ENCODE measurements at regions not wholly inside any gene's neighbourhood (a gene's known extent, or its start where the extent isn't known, plus 50 kb on each side); places are given as distances from the start of the nearest gene placed in this dataset.

GRCh38 chr1:20411196-20411980, 74.6 kb downstream of the CAMK2N1 start:
- no peaks in the 10 kb centered on the region for H3K9me3 ChIP-seq (ENCODE audit: control insufficient read depth in 4 of 4, insufficient read depth in 3 of 4, low read length in 3 of 4)
- ATAC-seq (ENCODE audit: insufficient read depth, low FRiP score), result no peak
- no peaks in the 10 kb centered on the region for H3K36me3 ChIP-seq (ENCODE audit: control insufficient read depth in 4 of 4, insufficient read depth in 4 of 4, low read length in 4 of 4)
- peaks cover 0 to 16% (median 0%) of the 10 kb centered on the region in 3 donors for H3K27me3 ChIP-seq (ENCODE audit: control insufficient read depth in 3 of 3, insufficient read depth in 3 of 3, low read length in 2 of 3)
- no peaks in the 10 kb centered on the region for H3K4me1 ChIP-seq (ENCODE audit: control insufficient read depth in 5 of 5, insufficient read depth in 5 of 5, low read length in 5 of 5)
- DNase-seq, result no peak
- no peak for TF ChIP-seq CTCF (IDR thresholded peaks at IDR 0.05; ENCODE audit: control extremely low read depth, extremely low read depth)
- H3K4me3 ChIP-seq, result no peak overlapping the region
- H3K27ac ChIP-seq (ENCODE audit: low read depth in 1 of 2, low read length in 1 of 2), result no peak overlapping the region
- no peak overlapping the region for H3K9ac ChIP-seq (ENCODE audit: insufficient read depth in 1 of 2, low read length in 2 of 2)
- WGBS, 2 donors, result 71 to 84% methylated on average over 10 of the region's 10 CpGs

GRCh38 chr1:20410503-20410902, 75.5 kb downstream of the CAMK2N1 start:
- Histone ChIP-seq H3K27me3 (ENCODE audit: control insufficient read depth in 3 of 3, insufficient read depth in 3 of 3, low read length in 2 of 3) (peaks cover 0 to 21% (median 0%) of the 10 kb centered on the region in 3 donors), H3K9ac (ENCODE audit: insufficient read depth in 1 of 2, low read length in 2 of 2) (no peak overlapping the region), H3K36me3 (ENCODE audit: control insufficient read depth in 4 of 4, insufficient read depth in 4 of 4, low read length in 4 of 4) (no peaks in the 10 kb centered on the region), H3K4me1 (ENCODE audit: control insufficient read depth in 5 of 5, insufficient read depth in 5 of 5, low read length in 5 of 5) (no peaks in the 10 kb centered on the region), H3K9me3 (ENCODE audit: control insufficient read depth in 4 of 4, insufficient read depth in 3 of 4, low read length in 3 of 4) (no peaks in the 10 kb centered on the region), H3K4me3 (no peak overlapping the region), H3K27ac (ENCODE audit: low read depth in 1 of 2, low read length in 1 of 2) (no peak overlapping the region)
- WGBS, 2 donors, result 89 to 93% methylated on average over 1 of the region's 1 CpG
- no peak for DNase-seq
- no peak for ATAC-seq (ENCODE audit: insufficient read depth, low FRiP score)
- no peak for TF ChIP-seq CTCF (IDR thresholded peaks at IDR 0.05; ENCODE audit: control extremely low read depth, extremely low read depth)

- Histone ChIP-seq H3K27me3 (ENCODE audit: control insufficient read depth in 3 of 3, insufficient read depth in 3 of 3, low read length in 2 of 3) (peaks cover 0 to 23% (median 0%) of the 10 kb centered on the region in 3 donors), H3K4me3 (no peak overlapping the region), H3K4me1 (ENCODE audit: control insufficient read depth in 5 of 5, insufficient read depth in 5 of 5, low read length in 5 of 5) (no peaks in the 10 kb centered on the region), H3K27ac (ENCODE audit: low read depth in 1 of 2, low read length in 1 of 2) (no peak overlapping the region), H3K36me3 (ENCODE audit: control insufficient read depth in 4 of 4, insufficient read depth in 4 of 4, low read length in 4 of 4) (no peaks in the 10 kb centered on the region), H3K9ac (ENCODE audit: insufficient read depth in 1 of 2, low read length in 2 of 2) (no peak overlapping the region), H3K9me3 (ENCODE audit: control insufficient read depth in 4 of 4, insufficient read depth in 3 of 4, low read length in 3 of 4) (no peaks in the 10 kb centered on the region)
- no peak for ATAC-seq (ENCODE audit: insufficient read depth, low FRiP score)
- TF ChIP-seq CTCF (IDR thresholded peaks at IDR 0.05; ENCODE audit: control extremely low read depth, extremely low read depth), result no peak
- DNase-seq, result no peak
- 62% methylated on average over 8 of the region's 8 CpGs for WGBS, 2 donors
These were observed 76.0 kb downstream of the CAMK2N1 start for GRCh38 chr1:20409971-20410370.
